ENCODE measurements at regions not wholly inside any gene's neighbourhood (a gene's known extent, or its start where the extent isn't known, plus 50 kb on each side); places are given as distances from the start of the nearest gene placed in this dataset.

DNA sequence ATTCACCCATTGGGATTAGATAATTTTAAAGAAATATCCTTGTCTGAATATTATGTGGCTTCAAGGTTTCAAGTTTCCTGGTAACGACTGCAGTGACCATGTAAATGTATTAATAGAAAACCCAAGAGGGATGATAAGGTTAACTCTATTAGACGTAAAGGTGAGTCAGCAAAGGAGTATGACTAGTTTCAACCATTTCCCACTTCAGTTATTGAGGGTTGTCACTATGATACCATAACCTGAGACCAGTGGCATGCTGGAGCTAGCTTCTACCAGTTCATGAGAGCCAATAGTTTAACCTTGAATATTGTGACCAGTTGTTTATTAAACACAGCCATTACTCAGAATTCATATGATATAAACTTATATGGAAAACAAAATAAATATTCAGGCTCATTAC, 270.1 kb downstream of the TMA16 start:
- no peak for DNase-seq (ENCODE audit: low read depth)
- no peak overlapping the region for H3K4me3 ChIP-seq (ENCODE audit: low read depth, low read length)
- TF ChIP-seq, protein P1, sequence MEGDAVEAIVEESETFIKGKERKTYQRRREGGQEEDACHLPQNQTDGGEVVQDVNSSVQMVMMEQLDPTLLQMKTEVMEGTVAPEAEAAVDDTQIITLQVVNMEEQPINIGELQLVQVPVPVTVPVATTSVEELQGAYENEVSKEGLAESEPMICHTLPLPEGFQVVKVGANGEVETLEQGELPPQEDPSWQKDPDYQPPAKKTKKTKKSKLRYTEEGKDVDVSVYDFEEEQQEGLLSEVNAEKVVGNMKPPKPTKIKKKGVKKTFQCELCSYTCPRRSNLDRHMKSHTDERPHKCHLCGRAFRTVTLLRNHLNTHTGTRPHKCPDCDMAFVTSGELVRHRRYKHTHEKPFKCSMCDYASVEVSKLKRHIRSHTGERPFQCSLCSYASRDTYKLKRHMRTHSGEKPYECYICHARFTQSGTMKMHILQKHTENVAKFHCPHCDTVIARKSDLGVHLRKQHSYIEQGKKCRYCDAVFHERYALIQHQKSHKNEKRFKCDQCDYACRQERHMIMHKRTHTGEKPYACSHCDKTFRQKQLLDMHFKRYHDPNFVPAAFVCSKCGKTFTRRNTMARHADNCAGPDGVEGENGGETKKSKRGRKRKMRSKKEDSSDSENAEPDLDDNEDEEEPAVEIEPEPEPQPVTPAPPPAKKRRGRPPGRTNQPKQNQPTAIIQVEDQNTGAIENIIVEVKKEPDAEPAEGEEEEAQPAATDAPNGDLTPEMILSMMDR (IDR thresholded peaks at IDR 0.05; ENCODE audit: insufficient read depth, low read depth, low read length) = no peak

DNA sequence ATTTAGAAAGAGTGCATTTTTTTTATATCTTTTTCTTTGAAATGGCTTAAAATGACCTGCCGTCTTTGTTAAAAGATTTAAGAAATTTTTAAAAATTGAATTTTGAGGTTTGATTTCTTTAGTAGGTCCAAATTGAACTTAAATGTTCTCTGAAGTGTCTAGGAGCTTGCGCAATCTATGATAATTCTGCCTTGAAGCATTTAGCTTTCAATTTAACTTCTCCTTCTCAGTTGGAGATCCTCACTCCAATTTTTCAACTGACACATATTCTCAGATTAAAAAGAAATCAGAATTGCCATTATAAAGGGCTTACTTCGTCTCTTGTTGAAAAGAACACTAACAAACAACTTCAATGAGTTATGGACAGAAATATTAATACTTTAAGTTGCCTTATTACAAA, 273.5 kb downstream of the TMA16 start:
- TF ChIP-seq, protein P1 (IDR thresholded peaks at IDR 0.05; ENCODE audit: insufficient read depth, low read depth, low read length) = no peak
- DNase-seq (ENCODE audit: low read depth) = no peak
- no peak overlapping the region for H3K4me3 ChIP-seq (ENCODE audit: low read depth, low read length)

DNA sequence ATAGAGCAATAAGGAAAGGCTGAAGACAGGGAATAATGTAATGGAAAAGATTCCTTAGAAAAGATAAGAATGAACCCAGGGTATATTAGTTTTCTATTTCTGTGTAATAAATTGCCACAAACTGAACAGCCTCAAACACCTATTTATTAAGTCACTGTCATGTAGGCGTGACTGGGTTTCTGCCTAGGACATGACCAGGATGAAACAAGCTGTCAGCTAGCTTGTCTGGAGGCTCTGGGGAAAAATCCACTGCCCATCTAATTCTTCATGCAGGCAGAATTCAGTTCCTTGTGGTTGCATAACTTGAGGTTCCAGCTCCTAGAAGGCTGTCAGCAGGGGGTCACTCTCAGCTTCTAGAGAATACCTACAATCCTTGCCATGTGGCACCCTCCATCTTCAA, 277.7 kb downstream of the TMA16 start:
- DNase-seq (ENCODE audit: low read depth) = no peak
- TF ChIP-seq, protein P1 (IDR thresholded peaks at IDR 0.05; ENCODE audit: insufficient read depth, low read depth, low read length) = no peak
- no peak overlapping the region for H3K4me3 ChIP-seq (ENCODE audit: low read depth, low read length)

DNA sequence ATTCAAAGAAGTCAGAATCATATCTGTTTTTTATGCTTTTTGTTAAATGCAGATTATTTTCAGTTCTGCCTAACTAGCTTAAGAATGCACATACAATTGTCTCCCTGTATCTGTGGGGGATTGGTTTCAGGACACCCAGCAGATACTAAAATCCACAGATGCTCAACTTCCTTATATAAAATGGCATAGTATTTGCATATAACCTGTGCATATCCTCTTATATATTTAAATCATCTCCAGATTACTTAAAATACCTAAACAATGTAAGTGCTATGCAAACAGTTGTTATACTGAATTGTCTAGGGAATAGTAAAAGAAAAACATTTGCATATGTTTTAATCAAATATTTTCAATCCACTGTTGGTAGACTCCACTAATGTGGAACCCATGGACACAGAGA, 279.4 kb downstream of the TMA16 start:
- H3K4me3 ChIP-seq (ENCODE audit: low read depth, low read length) = no peak overlapping the region
- TF ChIP-seq, protein P1 (IDR thresholded peaks at IDR 0.05; ENCODE audit: insufficient read depth, low read depth, low read length) = no peak
- no peak for DNase-seq (ENCODE audit: low read depth)

DNA sequence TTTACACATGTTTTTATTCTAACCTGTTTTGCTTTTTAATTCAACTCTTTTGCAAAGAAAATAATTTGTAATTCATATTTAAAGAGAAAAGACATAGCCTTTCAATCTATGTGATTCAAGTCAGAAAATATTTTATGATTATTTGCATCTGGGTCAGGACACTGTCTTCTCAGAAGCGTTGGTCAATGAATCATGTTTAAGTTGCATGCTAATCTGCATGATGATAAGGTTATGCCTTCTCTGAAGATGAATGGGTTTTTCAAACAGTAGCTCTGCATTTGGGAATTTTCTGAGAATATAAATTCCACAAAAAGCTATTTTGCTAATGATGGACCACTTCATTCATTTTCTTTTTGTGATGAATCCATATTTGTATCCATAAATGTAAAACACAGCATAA, 282.5 kb downstream of the TMA16 start:
- DNase-seq (ENCODE audit: low read depth) = no peak
- no peak overlapping the region for H3K4me3 ChIP-seq (ENCODE audit: low read depth, low read length)
- TF ChIP-seq, protein P1 (IDR thresholded peaks at IDR 0.05; ENCODE audit: insufficient read depth, low read depth, low read length) = no peak

DNA sequence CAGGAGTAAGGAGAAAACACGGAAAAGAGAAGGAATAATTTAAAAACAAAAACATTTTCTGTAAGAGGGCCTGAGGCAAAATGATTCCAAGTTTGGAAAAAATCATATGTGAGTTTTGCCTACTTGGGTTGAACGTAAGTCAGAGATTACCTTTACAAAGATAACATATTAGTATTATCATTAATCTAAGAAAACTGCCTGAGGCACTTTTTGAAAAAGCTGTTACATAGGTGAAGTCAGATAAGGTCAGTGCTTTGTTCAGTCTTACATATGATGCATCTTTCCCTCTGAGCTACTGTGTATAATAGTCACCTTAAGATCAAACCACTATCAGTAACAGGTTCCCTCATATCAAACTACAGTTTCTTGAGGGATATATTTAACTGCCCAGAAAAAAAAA, 287.2 kb downstream of the TMA16 start:
- TF ChIP-seq, protein P1 (IDR thresholded peaks at IDR 0.05; ENCODE audit: insufficient read depth, low read depth, low read length) = no peak
- DNase-seq (ENCODE audit: low read depth) = no peak
- no peak overlapping the region for H3K4me3 ChIP-seq (ENCODE audit: low read depth, low read length)

DNA sequence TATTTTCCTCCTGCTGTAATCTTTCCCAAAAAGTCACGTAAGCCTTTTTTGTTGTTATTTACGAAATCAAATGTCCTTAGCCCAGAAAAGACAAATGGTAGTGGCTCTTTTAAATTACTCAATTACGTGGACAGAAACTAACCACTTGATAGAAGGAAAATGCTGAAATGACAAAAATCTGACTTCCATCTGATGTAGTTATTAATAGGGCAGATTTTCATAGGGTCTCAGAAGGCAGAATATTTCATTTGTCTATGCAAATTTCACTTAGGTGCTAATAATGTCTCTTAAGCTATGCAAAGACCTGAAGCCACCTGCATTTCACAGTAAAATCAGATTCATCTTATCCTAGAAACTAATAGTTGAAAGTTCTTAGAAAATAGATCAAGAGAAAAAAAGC, 295.7 kb downstream of the TMA16 start:
- TF ChIP-seq, protein P1 (IDR thresholded peaks at IDR 0.05; ENCODE audit: insufficient read depth, low read depth, low read length) = no peak
- H3K4me3 ChIP-seq (ENCODE audit: low read depth, low read length) = no peak overlapping the region

More for the DNA sequence above, 295.7 kb downstream of the TMA16 start:
- DNase-seq (ENCODE audit: low read depth) = no peak

Measured in fibroblast of villous mesenchyme (primary cell).